OCI-LY1 (cell line): ENCODE measurements at regions not wholly inside any gene's neighbourhood (a gene's known extent, or its start where the extent isn't known, plus 50 kb on each side); places are given as distances from the start of the nearest gene placed in this dataset.

Source experiments
- EZH2 ChIP-seq: fragments of 200-600 bp; sonication (generic), shearing (Covaris generic); IDR thresholded peaks from 2 replicates; pipeline ENCODE4 v1.8.0; 2017; ENCODE audit warnings: borderline replicate concordance, mixed run types, mild to moderate bottlenecking, antibody characterized with exemption, low read length, moderate library complexity, mixed read lengths
- TF ChIP-seq, protein P1 (sequence below): fragments of 200-600 bp; sonication (generic), shearing (Covaris generic); IDR thresholded peaks from 2 replicates; pipeline ENCODE4 v1.5.1; 2017; ENCODE audit warnings: mild to moderate bottlenecking, antibody characterized with exemption, low read length, moderate library complexity, mixed read lengths

DNA sequence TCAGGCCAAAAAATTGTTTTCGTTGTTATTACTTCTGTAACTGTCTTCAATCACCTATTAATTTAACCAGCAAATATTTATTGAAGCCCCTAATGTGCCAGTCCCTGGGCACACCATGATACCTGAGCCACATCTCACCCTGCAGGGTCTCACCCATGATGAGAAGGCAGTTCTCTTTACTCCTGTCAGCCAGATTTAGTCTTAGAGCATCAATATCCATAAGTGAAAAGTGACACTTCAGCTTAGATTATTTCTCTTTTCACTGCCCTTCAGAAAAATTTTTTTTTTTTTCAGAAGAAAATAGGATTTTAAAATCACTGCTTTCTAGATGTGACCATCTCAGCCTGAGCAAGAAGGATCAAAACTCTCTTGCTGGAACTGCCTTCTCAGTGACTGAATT lies 258.6 kb upstream of the NFE2L3 start:
- no peak for TF ChIP-seq EZH2
- TF ChIP-seq, protein P1, sequence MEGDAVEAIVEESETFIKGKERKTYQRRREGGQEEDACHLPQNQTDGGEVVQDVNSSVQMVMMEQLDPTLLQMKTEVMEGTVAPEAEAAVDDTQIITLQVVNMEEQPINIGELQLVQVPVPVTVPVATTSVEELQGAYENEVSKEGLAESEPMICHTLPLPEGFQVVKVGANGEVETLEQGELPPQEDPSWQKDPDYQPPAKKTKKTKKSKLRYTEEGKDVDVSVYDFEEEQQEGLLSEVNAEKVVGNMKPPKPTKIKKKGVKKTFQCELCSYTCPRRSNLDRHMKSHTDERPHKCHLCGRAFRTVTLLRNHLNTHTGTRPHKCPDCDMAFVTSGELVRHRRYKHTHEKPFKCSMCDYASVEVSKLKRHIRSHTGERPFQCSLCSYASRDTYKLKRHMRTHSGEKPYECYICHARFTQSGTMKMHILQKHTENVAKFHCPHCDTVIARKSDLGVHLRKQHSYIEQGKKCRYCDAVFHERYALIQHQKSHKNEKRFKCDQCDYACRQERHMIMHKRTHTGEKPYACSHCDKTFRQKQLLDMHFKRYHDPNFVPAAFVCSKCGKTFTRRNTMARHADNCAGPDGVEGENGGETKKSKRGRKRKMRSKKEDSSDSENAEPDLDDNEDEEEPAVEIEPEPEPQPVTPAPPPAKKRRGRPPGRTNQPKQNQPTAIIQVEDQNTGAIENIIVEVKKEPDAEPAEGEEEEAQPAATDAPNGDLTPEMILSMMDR: no peak
